Keratinocyte (primary cell): ENCODE measurements at regions not wholly inside any gene's neighbourhood (a gene's known extent, or its start where the extent isn't known, plus 50 kb on each side); places are given as distances from the start of the nearest gene placed in this dataset.
"Not testable (repeated sequence)": the region's sequence is repeated elsewhere in the genome, so short reads cannot be mapped to it uniquely, and the experiment has no call there.

Experiments used
- DNase-seq: peaks from one replicate; pipeline ENCODE4 v3.0.0-alpha.2; 2011; ENCODE audit warnings: low read depth, missing footprints, low spot score
- FAIRE-seq: peaks from 2 replicates; lab custom pipeline; 2011; peaks lifted over from hg19 to GRCh38; lab: Jason Lieb, UNC
- H2AFZ ChIP-seq: 2 replicates; pipeline ENCODE4 v1.6.0; 2012; ENCODE audit warnings: low read length, control low read depth, inconsistent platforms; ENCODE audit not compliant: control insufficient read depth
- H3K27ac ChIP-seq: 2 replicates; pipeline ENCODE4 v1.5.1; 2011; ENCODE audit warnings: low read length; ENCODE audit not compliant: control insufficient read depth, insufficient read depth
- H3K27me3 ChIP-seq: 3 replicates; pipeline ENCODE4 v1.6.0; 2011; ENCODE audit warnings: low read length; ENCODE audit not compliant: control insufficient read depth, insufficient read depth; ENCODE audit errors: extremely low read depth
- H3K36me3 ChIP-seq, 2 experiments: 2 replicates in 1 of 2; 3 replicates in 1 of 2; pipeline ENCODE4 v1.5.1; 2011; ENCODE audit warnings: low read length in 2 of 2, mild to moderate bottlenecking in 1 of 2; ENCODE audit not compliant: control insufficient read depth in 2 of 2, insufficient read depth in 2 of 2; ENCODE audit errors: extremely low read depth in 1 of 2
- H3K4me1 ChIP-seq: 3 replicates; pipeline ENCODE4 v1.5.1; 2011; ENCODE audit warnings: low read length; ENCODE audit not compliant: control insufficient read depth, insufficient read depth; ENCODE audit errors: extremely low read depth
- H3K4me2 ChIP-seq: 3 replicates; pipeline ENCODE4 v1.6.0; 2011; ENCODE audit warnings: low read depth, low read length; ENCODE audit not compliant: control insufficient read depth, insufficient read depth; ENCODE audit errors: extremely low read depth
- H3K4me3 ChIP-seq, 3 experiments: fragments of 200-600 bp in 1 of 3; sonication (generic) in 1 of 3; 2 replicates in 2 of 3; 3 replicates in 1 of 3; pipeline ENCODE4 v1.5.1; 2011 to 2016; ENCODE audit warnings: low read length in 3 of 3, mild to moderate bottlenecking in 3 of 3, control low read depth in 2 of 3, inconsistent platforms in 1 of 3, low read depth in 1 of 3, mixed read lengths in 1 of 3, mixed run types in 1 of 3, moderate library complexity in 1 of 3; ENCODE audit not compliant: control insufficient read depth in 2 of 3, insufficient read depth in 2 of 3; ENCODE audit errors: extremely low read depth in 1 of 3
- H3K79me2 ChIP-seq: 2 replicates; pipeline ENCODE4 v1.6.0; 2012; ENCODE audit warnings: low read length; ENCODE audit not compliant: control insufficient read depth, insufficient read depth
- H3K9ac ChIP-seq: 3 replicates; pipeline ENCODE4 v1.6.0; 2011; ENCODE audit warnings: low read length; ENCODE audit not compliant: control insufficient read depth, insufficient read depth; ENCODE audit errors: extremely low read depth
- H3K9me1 ChIP-seq: 3 replicates; pipeline ENCODE4 v1.6.0; 2011; ENCODE audit warnings: low read length; ENCODE audit not compliant: control insufficient read depth, insufficient read depth; ENCODE audit errors: extremely low read depth
- H3K9me3 ChIP-seq: 2 replicates; pipeline ENCODE4 v1.5.1; 2012; ENCODE audit warnings: low read depth, low read length; ENCODE audit not compliant: control insufficient read depth
- H4K20me1 ChIP-seq: 3 replicates; pipeline ENCODE4 v1.6.0; 2011; ENCODE audit warnings: low read length; ENCODE audit not compliant: control insufficient read depth, insufficient read depth; ENCODE audit errors: extremely low read depth
- EZH2 ChIP-seq: IDR thresholded peaks from one replicate; pipeline ENCODE4 v1.6.1; 2012; ENCODE audit warnings: inconsistent platforms, mild to moderate bottlenecking, low read length, moderate library complexity
- dilution Hi-C: fragments of 300-500 bp; cut with MboI; formaldehyde crosslinking; loops from one replicate; pipeline ENCODE4 v1.7.0; 2020; ENCODE audit warnings: low sequenced_read_pairs; ENCODE audit not compliant: extremely low pct_ligation_motif_present
- TF ChIP-seq, protein P1 (sequence below), 3 experiments: IDR thresholded peaks in 1 of 3; conservative IDR thresholded peaks in 1 of 3; optimal IDR thresholded peaks in 1 of 3; 2 replicates in 2 of 3; 3 replicates in 1 of 3; pipeline versions ENCODE3 to v1.5.1; 2011; ENCODE audit warnings: low read length in 3 of 3, mild to moderate bottlenecking in 3 of 3, moderate library complexity in 2 of 3, control low read depth in 1 of 3, inconsistent platforms in 1 of 3; ENCODE audit not compliant: insufficient read depth in 2 of 3; ENCODE audit errors: extremely low read depth in 1 of 3

DNA sequence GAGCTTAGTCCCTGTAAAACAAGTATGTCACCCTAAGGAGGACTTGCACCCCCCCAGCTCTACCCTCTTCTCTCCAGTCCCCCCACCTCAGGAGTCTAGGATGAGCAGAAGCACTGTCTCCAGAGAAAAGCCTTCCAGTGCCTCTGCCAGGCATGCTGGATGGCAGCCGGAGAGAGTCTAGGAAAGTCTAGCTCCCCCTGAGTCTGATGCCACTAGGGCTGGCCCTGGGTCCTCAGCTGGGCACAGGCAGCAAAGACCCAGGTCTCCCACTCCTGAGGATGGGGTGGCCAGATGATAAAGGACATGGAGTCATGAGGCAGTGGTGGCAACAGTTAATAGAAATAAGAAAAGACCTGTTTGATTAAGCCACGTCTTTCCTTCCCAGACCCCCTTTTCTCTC is 225.6 kb downstream of the CYP26B1 start:
- no peak for FAIRE-seq
- dilution Hi-C loops = no loop called here
- H3K79me2 ChIP-seq = no peaks in the 10 kb centered on the region
- no peak for DNase-seq
- H3K36me3 ChIP-seq = no peaks in the 10 kb centered on the region
- H2AFZ ChIP-seq = no peak overlapping the region
- no peak overlapping the region for H3K4me2 ChIP-seq
- no peaks in the 10 kb centered on the region for H3K27me3 ChIP-seq
- H3K27ac ChIP-seq = no peak overlapping the region
- H3K9ac ChIP-seq = no peak overlapping the region
- H4K20me1 ChIP-seq = no peaks in the 10 kb centered on the region
- H3K4me3 ChIP-seq = no peak overlapping the region
- TF ChIP-seq, protein P1, sequence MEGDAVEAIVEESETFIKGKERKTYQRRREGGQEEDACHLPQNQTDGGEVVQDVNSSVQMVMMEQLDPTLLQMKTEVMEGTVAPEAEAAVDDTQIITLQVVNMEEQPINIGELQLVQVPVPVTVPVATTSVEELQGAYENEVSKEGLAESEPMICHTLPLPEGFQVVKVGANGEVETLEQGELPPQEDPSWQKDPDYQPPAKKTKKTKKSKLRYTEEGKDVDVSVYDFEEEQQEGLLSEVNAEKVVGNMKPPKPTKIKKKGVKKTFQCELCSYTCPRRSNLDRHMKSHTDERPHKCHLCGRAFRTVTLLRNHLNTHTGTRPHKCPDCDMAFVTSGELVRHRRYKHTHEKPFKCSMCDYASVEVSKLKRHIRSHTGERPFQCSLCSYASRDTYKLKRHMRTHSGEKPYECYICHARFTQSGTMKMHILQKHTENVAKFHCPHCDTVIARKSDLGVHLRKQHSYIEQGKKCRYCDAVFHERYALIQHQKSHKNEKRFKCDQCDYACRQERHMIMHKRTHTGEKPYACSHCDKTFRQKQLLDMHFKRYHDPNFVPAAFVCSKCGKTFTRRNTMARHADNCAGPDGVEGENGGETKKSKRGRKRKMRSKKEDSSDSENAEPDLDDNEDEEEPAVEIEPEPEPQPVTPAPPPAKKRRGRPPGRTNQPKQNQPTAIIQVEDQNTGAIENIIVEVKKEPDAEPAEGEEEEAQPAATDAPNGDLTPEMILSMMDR (optimal IDR thresholded peaks at IDR 0.05 in 1 of 3, IDR thresholded peaks at IDR 0.05 in 1 of 3, conservative IDR thresholded peaks at IDR 0.05 in 1 of 3; ENCODE audit: extremely low read depth in 1 of 3, insufficient read depth in 2 of 3, low read length in 3 of 3) = no peak
- TF ChIP-seq EZH2 = no peak
- peaks cover 5% of the 10 kb centered on the region for H3K4me1 ChIP-seq
- H3K9me3 ChIP-seq = no peaks in the 10 kb centered on the region
- H3K9me1 ChIP-seq = no peaks in the 10 kb centered on the region

DNA sequence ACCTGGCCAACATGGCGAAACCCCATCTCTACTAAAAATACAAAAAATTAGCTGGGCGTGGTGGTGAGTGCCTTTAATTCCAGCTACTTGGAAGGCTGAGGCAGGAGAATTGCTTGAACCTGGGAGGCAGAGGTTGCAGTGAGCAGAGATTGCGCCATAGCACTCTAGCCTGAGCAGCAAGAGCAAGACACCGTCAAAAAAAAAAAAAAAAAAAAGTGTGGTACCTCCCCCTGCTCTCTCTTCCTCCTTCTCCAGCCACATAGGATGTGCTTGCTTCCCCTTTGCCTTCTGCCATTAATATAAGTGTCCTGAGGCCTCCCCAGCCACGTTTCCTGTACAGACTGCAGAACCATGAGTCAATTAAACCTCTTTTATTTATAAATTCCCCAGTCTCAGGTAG is 226.8 kb downstream of the CYP26B1 start:
- FAIRE-seq, H3K4me3 ChIP-seq, H3K4me1 ChIP-seq, dilution Hi-C loops, H3K4me2 ChIP-seq, H4K20me1 ChIP-seq, H2AFZ ChIP-seq, H3K9ac ChIP-seq, H3K9me3 ChIP-seq, H3K79me2 ChIP-seq, H3K27me3 ChIP-seq, DNase-seq, H3K9me1 ChIP-seq, H3K27ac ChIP-seq, H3K36me3 ChIP-seq: not testable (repeated sequence)

DNA sequence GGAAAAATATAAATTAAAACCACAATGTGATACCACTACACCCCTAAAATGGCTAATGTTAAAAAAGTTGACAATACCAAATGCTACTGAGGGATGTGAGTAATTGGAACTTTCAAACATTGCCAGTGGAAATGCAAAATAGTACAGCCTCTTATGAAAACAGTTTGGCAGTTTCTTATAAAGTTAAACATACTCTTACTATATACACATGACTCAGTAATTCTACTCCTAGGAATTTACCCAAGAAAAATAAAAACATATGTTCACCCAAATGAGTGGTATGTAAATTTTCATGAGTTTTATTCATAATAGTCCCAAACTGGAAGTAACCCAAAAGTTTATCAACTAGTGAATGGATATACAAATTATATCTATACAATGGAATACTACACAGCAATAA is 228.0 kb downstream of the CYP26B1 start:
- H3K27ac ChIP-seq = no peak overlapping the region
- dilution Hi-C loops = no loop called here
- H3K9me3 ChIP-seq = no peaks in the 10 kb centered on the region
- no peak overlapping the region for H3K4me3 ChIP-seq
- H3K79me2 ChIP-seq = no peaks in the 10 kb centered on the region
- H4K20me1 ChIP-seq = no peaks in the 10 kb centered on the region
- DNase-seq (no peak), FAIRE-seq (no peak)
- no peak overlapping the region for H3K9ac ChIP-seq
- no peak overlapping the region for H3K4me2 ChIP-seq
- no peaks in the 10 kb centered on the region for H3K9me1 ChIP-seq
- H2AFZ ChIP-seq = no peak overlapping the region
- no peak for TF ChIP-seq EZH2
- TF ChIP-seq, protein P1 (optimal IDR thresholded peaks at IDR 0.05 in 1 of 3, IDR thresholded peaks at IDR 0.05 in 1 of 3, conservative IDR thresholded peaks at IDR 0.05 in 1 of 3; ENCODE audit: extremely low read depth in 1 of 3, insufficient read depth in 2 of 3, low read length in 3 of 3) = no peak
- no peaks in the 10 kb centered on the region for H3K27me3 ChIP-seq
- no peaks in the 10 kb centered on the region for H3K4me1 ChIP-seq
- H3K36me3 ChIP-seq = no peaks in the 10 kb centered on the region
